GM18499 (cell line): ENCODE measurements at regions not wholly inside any gene's neighbourhood (a gene's known extent, or its start where the extent isn't known, plus 50 kb on each side); places are given as distances from the start of the nearest gene placed in this dataset.

Experiments used
- ATAC-seq: cut with Tn5 transposase; IDR thresholded peaks from one replicate; pipeline ENCODE4 v1.9.1; 2021; ENCODE audit warnings: moderate number of reproducible peaks; ENCODE audit not compliant: insufficient read depth, unreplicated experiment

- no peak for ATAC-seq
These were observed 99.5 kb upstream of the PCDH7 start for GRCh38 chr4:30620711-30621110.

- no peak for ATAC-seq
These were observed 89.7 kb upstream of the PCDH7 start for GRCh38 chr4:30630431-30630830.

GRCh38 chr4:30632751-30633150, 87.4 kb upstream of the PCDH7 start:
- no peak for ATAC-seq

- no peak for ATAC-seq
These were observed 78.8 kb upstream of the PCDH7 start for GRCh38 chr4:30641345-30641744.

- no peak for ATAC-seq
These were observed 77.6 kb upstream of the PCDH7 start for GRCh38 chr4:30642567-30642966.

GRCh38 chr4:30653291-30653690, 66.9 kb upstream of the PCDH7 start:
- ATAC-seq = no peak

- no peak for ATAC-seq
These were observed 63.3 kb upstream of the PCDH7 start for GRCh38 chr4:30656828-30657227.

GRCh38 chr4:30667919-30668318, 52.2 kb upstream of the PCDH7 start:
- no peak for ATAC-seq

- no peak for ATAC-seq
These were observed 50.0 kb upstream of the PCDH7 start for GRCh38 chr4:30670206-30670605.
